Gastroesophageal sphincter (tissue), 3 donors: ENCODE measurements at regions not wholly inside any gene's neighbourhood (a gene's known extent, or its start where the extent isn't known, plus 50 kb on each side); places are given as distances from the start of the nearest gene placed in this dataset.

ENCODE experiments used
- POLR2A ChIP-seq, 2 donors: fragments of 450-650 bp; IDR thresholded peaks; one replicate each; pipeline ENCODE4 v1.6.1; 2017; ENCODE audit warnings: antibody characterized with exemption in 2 of 2, mild to moderate bottlenecking in 2 of 2, moderate library complexity in 1 of 2
- POLR2AphosphoS5 ChIP-seq: sonication (generic); formaldehyde crosslinking; IDR thresholded peaks from one replicate; pipeline ENCODE4 v1.6.1; 2017; ENCODE audit warnings: antibody characterized with exemption
- TF ChIP-seq, protein P1 (sequence below), 4 experiments: fragments of 200-600 bp in 2 of 4; fragments of 450-650 bp in 2 of 4; sonication (generic) in 1 of 4; IDR thresholded peaks; one replicate each; pipeline ENCODE4 v1.5.1; 2017 to 2019; ENCODE audit warnings: antibody characterized with exemption in 4 of 4, mild to moderate bottlenecking in 2 of 4, moderate library complexity in 2 of 4

DNA sequence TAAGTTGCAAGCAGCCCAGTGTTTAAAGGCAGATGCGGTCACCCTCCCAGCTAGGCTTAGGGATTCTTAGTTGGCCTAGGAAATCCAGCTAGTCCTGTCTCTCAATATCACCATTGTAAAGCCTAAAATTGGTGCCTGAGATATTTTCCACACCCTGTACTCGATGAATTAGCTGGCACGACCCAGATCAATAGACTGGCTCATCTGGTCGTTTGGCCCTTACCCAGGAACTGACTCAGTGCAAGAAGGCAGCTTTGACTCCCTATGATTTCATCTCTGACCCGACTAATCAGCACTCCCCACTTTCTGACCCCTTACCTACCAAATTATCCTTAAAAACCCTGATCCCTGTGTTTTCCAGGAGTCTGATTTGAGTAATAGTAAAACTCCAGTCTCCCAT lies 384.9 kb upstream of the SLC7A11 start:
- TF ChIP-seq, protein P1, sequence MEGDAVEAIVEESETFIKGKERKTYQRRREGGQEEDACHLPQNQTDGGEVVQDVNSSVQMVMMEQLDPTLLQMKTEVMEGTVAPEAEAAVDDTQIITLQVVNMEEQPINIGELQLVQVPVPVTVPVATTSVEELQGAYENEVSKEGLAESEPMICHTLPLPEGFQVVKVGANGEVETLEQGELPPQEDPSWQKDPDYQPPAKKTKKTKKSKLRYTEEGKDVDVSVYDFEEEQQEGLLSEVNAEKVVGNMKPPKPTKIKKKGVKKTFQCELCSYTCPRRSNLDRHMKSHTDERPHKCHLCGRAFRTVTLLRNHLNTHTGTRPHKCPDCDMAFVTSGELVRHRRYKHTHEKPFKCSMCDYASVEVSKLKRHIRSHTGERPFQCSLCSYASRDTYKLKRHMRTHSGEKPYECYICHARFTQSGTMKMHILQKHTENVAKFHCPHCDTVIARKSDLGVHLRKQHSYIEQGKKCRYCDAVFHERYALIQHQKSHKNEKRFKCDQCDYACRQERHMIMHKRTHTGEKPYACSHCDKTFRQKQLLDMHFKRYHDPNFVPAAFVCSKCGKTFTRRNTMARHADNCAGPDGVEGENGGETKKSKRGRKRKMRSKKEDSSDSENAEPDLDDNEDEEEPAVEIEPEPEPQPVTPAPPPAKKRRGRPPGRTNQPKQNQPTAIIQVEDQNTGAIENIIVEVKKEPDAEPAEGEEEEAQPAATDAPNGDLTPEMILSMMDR (IDR thresholded peaks at IDR 0.05) = no peak
- TF ChIP-seq POLR2A (IDR thresholded peaks at IDR 0.05) = no peak
- no peak for TF ChIP-seq POLR2AphosphoS5
